ENCODE measurements at regions not wholly inside any gene's neighbourhood (a gene's known extent, or its start where the extent isn't known, plus 50 kb on each side); places are given as distances from the start of the nearest gene placed in this dataset.

DNA sequence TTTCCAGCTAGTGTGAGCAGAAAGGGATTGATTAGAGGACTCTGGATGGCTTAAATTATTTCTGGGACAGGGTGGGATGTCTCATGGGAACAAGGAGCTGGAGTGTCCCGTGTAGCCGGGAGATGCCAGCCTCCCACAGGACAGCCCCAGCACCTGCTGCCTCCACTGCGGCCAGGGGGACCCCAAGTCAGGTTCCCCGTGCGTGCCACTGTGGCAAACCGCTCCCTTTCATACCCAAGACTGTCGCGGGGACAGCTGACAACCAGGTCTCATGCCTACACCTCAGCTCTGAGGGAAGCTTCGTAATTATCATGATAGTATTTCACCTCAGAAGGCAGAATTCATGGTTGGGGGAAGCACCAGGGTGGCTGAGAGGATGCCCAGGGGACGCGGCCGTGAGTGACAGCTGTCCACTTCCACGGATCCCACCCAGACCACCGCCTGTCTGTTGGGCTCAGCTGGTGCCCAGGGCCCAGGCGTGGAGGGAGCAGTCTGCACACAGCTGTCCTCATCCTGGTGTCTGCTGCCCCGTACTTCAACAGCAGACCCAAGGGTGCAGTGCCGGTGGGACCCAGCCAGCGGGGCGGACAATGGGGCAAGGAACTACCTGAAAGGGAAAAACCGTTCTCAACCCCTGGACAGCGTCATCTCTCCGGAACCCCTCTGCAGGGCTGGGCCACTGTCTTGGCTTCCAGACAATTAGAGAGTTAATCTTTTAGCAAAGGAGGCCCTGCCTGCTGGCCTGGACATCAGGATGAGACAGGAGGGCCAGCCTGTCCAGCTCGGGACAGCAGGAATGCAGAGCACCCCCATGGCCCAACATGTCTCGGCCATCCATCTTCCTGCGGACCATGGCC is 166.9 kb downstream of the OLFM1 start:
- DNase-seq (ENCODE audit: low spot score), result no peak

GRCh38 chr9:135255033-135255840 is 167.8 kb downstream of the OLFM1 start:
- DNase-seq (ENCODE audit: low spot score), result no peak

GRCh38 chr9:135255841-135256580 is 168.5 kb downstream of the OLFM1 start:
- DNase-seq (ENCODE audit: low spot score), result no peak

GRCh38 chr9:135256581-135257354 is 169.3 kb downstream of the OLFM1 start:
- DNase-seq (ENCODE audit: low spot score), result no peak

GRCh38 chr9:135258461-135258860 is 171.0 kb downstream of the OLFM1 start:
- DNase-seq (ENCODE audit: low spot score), result no peak

DNA sequence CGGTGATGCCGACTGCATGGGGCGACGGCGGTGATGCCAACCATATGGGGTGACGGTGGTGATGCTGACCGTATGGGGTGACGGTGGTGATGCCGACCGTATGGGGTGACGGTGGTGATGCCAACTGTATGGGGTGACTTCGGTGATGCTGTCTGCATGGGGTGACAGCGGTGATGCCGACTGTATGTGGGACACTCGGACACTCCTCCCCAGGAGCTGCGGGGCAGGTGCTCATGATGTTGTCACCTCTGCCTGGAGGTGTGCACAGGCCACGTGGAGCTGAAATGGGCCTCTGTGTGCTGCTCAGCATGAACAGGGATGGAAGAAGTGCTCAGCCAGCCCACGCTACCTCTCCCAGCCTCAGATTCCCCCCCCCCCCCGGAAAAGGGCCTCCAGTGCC is 171.8 kb downstream of the OLFM1 start:
- DNase-seq (ENCODE audit: low spot score), result no peak

DNA sequence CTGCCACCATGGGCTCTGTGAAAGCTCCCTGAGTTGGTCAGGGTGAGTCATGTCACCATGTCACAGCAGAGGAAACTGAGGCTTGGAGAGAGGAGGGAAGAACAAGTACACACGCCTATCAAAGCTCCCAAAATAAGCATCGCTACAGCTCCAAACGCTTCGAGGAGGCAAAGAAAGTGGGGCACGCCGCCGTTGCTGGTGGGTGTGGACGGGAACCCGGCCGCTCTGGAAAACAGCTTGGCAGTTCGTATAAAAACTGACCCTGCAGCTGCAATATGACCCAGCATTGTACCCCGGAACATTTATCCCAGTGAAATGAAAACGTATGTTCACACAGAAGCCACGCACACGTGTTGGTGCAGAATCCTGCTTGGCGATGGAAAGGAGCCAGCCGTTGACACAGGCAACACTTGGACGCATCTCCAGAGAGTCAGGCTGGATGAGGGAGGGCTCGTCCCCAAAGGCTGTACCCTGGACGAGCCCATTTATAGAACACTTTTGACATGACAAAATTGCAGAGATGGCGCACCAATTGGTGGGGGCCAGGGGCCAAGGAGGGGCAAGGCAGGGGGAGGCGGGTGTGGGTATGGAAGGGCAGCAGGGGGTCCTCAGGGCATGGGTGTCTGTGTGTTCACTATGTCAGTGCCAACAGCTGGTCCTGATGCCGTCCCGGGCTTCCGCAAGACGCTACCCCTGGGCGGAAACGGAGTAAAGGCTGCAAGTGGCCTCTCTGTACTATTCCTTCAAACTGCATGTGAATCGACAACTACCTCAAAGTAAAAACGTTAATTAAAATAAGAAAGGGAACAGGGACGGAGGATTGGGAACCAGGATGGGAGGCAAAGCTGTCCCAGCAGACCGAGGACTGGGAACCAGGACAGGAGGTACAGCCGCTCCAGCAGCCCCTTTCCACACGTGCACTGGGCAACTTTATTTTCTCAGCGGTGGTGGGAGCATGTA is 173.0 kb downstream of the OLFM1 start:
- DNase-seq (ENCODE audit: low spot score), result no peak

- no peak for DNase-seq (ENCODE audit: low spot score)
Measured at GRCh38 chr9:135262248-135262647, 174.8 kb downstream of the OLFM1 start.

DNA sequence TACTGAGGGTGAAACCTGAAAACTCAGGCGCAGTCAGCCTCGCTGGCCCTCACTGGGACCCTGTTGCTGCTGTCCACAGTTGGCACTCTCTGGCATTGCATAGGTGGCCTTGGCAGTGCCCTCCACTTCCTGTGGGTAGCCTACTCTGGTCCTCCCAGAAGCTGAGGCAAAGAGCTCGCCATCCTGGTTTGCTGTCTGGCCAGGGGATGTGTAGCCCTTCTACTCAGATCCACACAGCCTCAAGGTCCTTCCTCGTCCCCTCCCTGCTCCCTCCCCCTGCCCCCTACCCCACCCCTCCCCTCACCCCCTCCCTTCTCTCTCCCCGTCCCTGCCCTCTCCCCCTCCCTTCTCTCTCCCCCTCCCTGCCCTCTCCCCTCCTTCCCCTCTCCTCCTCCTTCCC is 176.0 kb downstream of the OLFM1 start:
- no peak for DNase-seq (ENCODE audit: low spot score)

GRCh38 chr9:135265931-135266330 is 178.5 kb downstream of the OLFM1 start:
- DNase-seq (ENCODE audit: low spot score), result no peak

- no peak for DNase-seq (ENCODE audit: low spot score)
Measured at GRCh38 chr9:135267191-135267809, 179.8 kb downstream of the OLFM1 start.

DNA sequence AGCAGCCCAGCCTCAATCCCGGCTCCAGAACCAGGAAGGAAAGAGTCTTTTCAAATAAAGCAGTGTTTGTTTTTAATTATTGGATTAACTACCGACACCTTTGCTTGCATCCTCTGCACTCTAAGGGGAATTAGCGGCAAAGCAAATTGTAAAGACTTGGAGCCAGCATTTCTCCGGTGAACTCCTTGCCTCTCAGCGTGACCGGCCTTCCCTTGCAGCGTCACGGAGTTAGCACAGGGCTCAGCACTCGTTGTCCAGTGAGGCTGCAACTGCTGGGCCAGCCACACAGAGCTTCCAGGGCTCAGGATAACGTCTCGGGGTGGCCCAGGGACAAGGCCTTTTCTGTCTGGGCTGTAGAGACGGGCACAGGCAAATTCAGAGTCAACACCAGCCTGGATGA is 180.6 kb downstream of the OLFM1 start:
- DNase-seq (ENCODE audit: low spot score), result no peak

- DNase-seq (ENCODE audit: low spot score), result no peak
Measured at GRCh38 chr9:135268981-135269380, 181.5 kb downstream of the OLFM1 start.

DNA sequence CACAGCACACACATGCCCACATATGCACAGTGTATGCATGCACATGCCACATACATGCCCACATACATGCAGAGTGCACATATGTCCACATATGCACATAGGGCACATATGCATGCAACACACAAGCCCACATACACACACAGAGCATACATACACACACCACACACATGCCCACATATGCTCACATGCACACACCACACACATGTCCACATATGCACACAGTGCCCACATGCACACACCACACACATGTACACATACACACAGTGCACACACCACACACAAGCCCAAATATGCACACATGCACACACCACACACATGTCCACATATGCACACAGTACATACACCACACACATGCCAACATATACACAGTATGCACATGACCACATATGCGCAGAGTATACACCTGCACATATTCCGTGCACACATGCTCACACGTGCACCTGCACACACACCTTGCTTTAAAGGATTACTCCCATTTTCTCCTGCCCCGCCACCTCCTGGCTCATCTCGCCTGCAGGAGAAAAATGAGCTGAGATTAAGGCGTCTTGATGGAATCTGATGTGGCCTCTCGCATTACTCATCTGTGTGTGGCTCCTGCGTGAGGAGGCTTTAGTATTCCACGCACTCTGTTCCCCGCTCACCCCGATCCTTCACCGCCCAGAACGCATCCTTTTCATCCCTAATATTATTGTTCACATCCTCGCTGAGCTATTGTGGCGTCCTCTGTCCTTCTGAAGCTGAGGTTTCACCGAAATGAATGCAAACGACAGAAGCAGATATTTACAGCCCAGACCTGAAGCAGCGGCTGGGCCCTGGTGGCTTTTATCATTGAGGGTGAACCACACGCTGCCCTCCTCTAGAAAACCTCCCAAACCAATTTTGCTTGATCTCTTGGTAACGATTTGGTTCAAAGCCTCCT is 182.7 kb downstream of the OLFM1 start:
- DNase-seq (ENCODE audit: low spot score), result no peak

DNA sequence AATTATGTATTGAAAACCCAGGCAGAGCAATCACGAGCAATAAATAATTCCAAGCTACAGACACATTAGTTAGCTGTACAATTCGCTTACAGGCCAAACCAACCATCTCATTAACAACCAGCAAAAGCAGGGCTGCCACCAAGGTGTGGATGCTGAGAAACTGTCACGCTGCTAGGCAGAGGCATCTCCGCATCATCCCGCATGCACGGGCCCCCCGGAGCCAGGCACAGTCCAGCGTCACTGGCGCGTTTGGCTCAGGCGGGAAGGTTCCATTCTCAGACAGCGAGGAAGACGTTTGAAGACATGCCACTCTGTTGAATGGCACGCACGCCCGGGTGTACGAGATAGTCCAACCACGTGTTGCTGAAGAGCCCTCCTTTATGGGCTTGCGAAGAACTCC is 184.0 kb downstream of the OLFM1 start:
- no peak for DNase-seq (ENCODE audit: low spot score)

DNA sequence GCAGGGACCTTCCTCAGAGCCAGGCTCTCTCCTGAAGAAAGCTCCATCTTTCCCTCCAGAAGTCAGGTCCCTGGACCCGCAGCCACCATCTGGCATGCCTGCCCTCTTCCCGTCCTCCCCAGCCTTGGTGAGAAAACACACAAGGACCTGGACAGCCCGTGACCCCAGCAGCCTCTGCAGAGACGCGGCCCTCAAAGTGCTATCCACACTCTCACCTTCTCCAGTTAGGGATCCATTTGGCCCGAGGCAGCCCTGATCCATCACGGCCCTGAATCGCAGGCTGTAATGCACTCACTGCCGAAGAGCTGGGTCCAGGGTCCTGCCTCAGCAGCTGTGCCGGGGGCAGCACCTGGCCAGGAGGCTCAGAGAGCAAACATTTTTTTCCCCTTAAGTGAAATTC is 185.1 kb downstream of the OLFM1 start:
- DNase-seq (ENCODE audit: low spot score), result no peak

GRCh38 chr9:135273008-135273407 is 185.5 kb downstream of the OLFM1 start:
- no peak for DNase-seq (ENCODE audit: low spot score)

GRCh38 chr9:135275163-135275562 is 187.7 kb downstream of the OLFM1 start:
- DNase-seq (ENCODE audit: low spot score), result no peak

Data from Ammon's horn (tissue), 1 donor.